ENCODE measurements at regions not wholly inside any gene's neighbourhood (a gene's known extent, or its start where the extent isn't known, plus 50 kb on each side); places are given as distances from the start of the nearest gene placed in this dataset.

DNA sequence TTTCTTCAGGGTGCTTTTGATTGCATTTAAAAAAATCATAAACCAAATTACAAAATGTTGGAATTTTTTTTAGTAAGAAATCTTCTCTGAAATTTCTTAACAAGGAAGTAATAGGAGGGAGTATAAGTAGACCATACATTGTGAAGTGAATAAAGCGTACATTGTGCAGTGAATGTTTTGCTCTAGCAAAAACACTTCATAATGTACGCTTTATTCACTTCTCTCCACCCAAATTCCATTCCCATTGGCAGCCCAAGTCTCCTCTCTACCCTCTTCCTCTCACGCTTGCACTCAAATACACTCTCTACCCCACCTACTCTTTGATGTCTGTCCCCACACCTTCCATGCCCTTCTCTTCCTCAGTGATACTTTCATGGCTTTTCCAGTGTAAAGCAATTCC, 241.0 kb downstream of the PPP1R3A start:
- TF ChIP-seq, protein P1, sequence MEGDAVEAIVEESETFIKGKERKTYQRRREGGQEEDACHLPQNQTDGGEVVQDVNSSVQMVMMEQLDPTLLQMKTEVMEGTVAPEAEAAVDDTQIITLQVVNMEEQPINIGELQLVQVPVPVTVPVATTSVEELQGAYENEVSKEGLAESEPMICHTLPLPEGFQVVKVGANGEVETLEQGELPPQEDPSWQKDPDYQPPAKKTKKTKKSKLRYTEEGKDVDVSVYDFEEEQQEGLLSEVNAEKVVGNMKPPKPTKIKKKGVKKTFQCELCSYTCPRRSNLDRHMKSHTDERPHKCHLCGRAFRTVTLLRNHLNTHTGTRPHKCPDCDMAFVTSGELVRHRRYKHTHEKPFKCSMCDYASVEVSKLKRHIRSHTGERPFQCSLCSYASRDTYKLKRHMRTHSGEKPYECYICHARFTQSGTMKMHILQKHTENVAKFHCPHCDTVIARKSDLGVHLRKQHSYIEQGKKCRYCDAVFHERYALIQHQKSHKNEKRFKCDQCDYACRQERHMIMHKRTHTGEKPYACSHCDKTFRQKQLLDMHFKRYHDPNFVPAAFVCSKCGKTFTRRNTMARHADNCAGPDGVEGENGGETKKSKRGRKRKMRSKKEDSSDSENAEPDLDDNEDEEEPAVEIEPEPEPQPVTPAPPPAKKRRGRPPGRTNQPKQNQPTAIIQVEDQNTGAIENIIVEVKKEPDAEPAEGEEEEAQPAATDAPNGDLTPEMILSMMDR (conservative IDR thresholded peaks at IDR 0.05; ENCODE audit: low read depth, low read length), result no peak
- TF ChIP-seq POLR2A (IDR thresholded peaks at IDR 0.05; ENCODE audit: low read depth, low read length), result no peak
- TF ChIP-seq RFX5 (IDR thresholded peaks at IDR 0.05; ENCODE audit: low read depth, low read length), result no peak
- TF ChIP-seq FOS (IDR thresholded peaks at IDR 0.05; ENCODE audit: low read depth, low read length), result no peak
- no peak for TF ChIP-seq MAFK (IDR thresholded peaks at IDR 0.05; ENCODE audit: low read depth, low read length)
- no peak for TF ChIP-seq BHLHE40 (IDR thresholded peaks at IDR 0.05; ENCODE audit: low read depth, low read length)
- no peak for TF ChIP-seq RAD21 (IDR thresholded peaks at IDR 0.05; ENCODE audit: low read length)
- no peak for TF ChIP-seq SMC3 (IDR thresholded peaks at IDR 0.05; ENCODE audit: low read depth, low read length)
- TF ChIP-seq MAZ (IDR thresholded peaks at IDR 0.05; ENCODE audit: borderline replicate concordance, low read depth, low read length), result no peak
- no peak for TF ChIP-seq RCOR1 (IDR thresholded peaks at IDR 0.05; ENCODE audit: insufficient replicate concordance, low read length)
- no peak for TF ChIP-seq CEBPB (IDR thresholded peaks at IDR 0.05; ENCODE audit: low read depth, low read length)

All from IMR-90 (cell line).